OCI-LY7 (cell line): ENCODE measurements at regions not wholly inside any gene's neighbourhood (a gene's known extent, or its start where the extent isn't known, plus 50 kb on each side); places are given as distances from the start of the nearest gene placed in this dataset.

ENCODE experiments used
- BruUV-seq: library from RNA; stranded (reverse); fragments of 400-500 nt; replicated peaks from 2 replicates; lab custom pipeline; 2021; lab: Mats Ljungman, UMichigan
- CTCF ChIA-PET: fragments of 300-600 bp; sonication (Branson Sonifier 250); formaldehyde crosslinking; loops from one replicate; lab custom pipeline; 2022; ENCODE audit warnings: antibody characterized with exemption; ENCODE audit not compliant: unreplicated experiment; lab: Charles Lee
- POLR2A ChIA-PET: fragments of 300-600 bp; sonication (Branson Sonifier 250); formaldehyde crosslinking; loops from one replicate; lab custom pipeline; 2022; ENCODE audit warnings: antibody characterized with exemption; lab: Charles Lee
- DNase-seq: peaks from one replicate; pipeline ENCODE4 v3.0.0-alpha.2; 2015; ENCODE audit warnings: low spot score
- H2AFZ ChIP-seq: fragments of 200-600 bp; sonication (generic), shearing (Covaris generic); 2 replicates; pipeline ENCODE4 v1.6.1; 2014; ENCODE audit warnings: mild to moderate bottlenecking, antibody characterized with exemption, low read length, moderate library complexity
- H3K27ac ChIP-seq: fragments of 200-600 bp; sonication (generic); 2 replicates; pipeline ENCODE4 v1.5.1; 2014; ENCODE audit warnings: mixed run types, low read depth, mild to moderate bottlenecking, moderate library complexity, low read length, inconsistent platforms; ENCODE audit not compliant: poor library complexity, severe bottlenecking
- H3K36me3 ChIP-seq: fragments of 200-600 bp; sonication (generic); 2 replicates; pipeline ENCODE4 v1.6.1; 2014; ENCODE audit warnings: mild to moderate bottlenecking, antibody characterized with exemption, low read length, moderate library complexity, mixed read lengths; ENCODE audit not compliant: insufficient read depth
- H3K4me1 ChIP-seq: fragments of 200-600 bp; sonication (generic); 2 replicates; pipeline ENCODE4 v1.5.1; 2014; ENCODE audit warnings: mild to moderate bottlenecking, low read length; ENCODE audit not compliant: insufficient read depth, poor library complexity, severe bottlenecking
- H3K4me2 ChIP-seq: fragments of 200-600 bp; sonication (generic); 2 replicates; pipeline ENCODE4 v1.6.1; 2014; ENCODE audit warnings: mild to moderate bottlenecking, low read length
- H3K4me3 ChIP-seq: fragments of 200-600 bp; sonication (generic); 2 replicates; pipeline ENCODE4 v1.5.1; 2014; ENCODE audit warnings: mild to moderate bottlenecking, low read depth, low read length; ENCODE audit not compliant: poor library complexity, severe bottlenecking
- H3K79me2 ChIP-seq: fragments of 200-600 bp; sonication (generic); 2 replicates; pipeline ENCODE4 v1.6.1; 2016; ENCODE audit warnings: low read depth, mild to moderate bottlenecking, low read length, moderate library complexity, mixed read lengths; ENCODE audit not compliant: insufficient read depth
- H3K9me2 ChIP-seq: fragments of 200-600 bp; sonication (generic); 2 replicates; pipeline ENCODE4 v1.6.1; 2016; ENCODE audit warnings: mild to moderate bottlenecking, low read length, mixed read lengths; ENCODE audit not compliant: insufficient read depth
- H3K9me3 ChIP-seq: fragments of 200-600 bp; sonication (generic); 2 replicates; pipeline ENCODE4 v1.6.1; 2014; ENCODE audit warnings: mild to moderate bottlenecking, mixed run types, low read length, mixed read lengths
- H4K20me1 ChIP-seq: fragments of 200-600 bp; sonication (generic); 2 replicates; pipeline ENCODE4 v1.6.1; 2014; ENCODE audit warnings: mild to moderate bottlenecking, antibody characterized with exemption, low read length, moderate library complexity, mixed read lengths; ENCODE audit not compliant: insufficient read depth
- CTCF ChIP-seq: fragments of 200-600 bp; sonication (generic); conservative IDR thresholded peaks from 2 replicates; pipeline ENCODE4 v1.5.1; 2014; ENCODE audit warnings: mild to moderate bottlenecking, antibody characterized with exemption, low read length, moderate library complexity, mixed read lengths
- EZH2phosphoT487 ChIP-seq: fragments of 200-600 bp; sonication (generic); IDR thresholded peaks from 2 replicates; pipeline ENCODE4 v1.6.1; 2018; ENCODE audit warnings: low read depth, borderline replicate concordance, mild to moderate bottlenecking, mixed run types, antibody characterized with exemption, low read length, moderate library complexity, mixed read lengths
- intact Hi-C: fragments of 100-400 bp; cut with micrococcal nuclease; formaldehyde crosslinking; loops from one replicate; pipeline ENCODE4 v1.10.0; 2022; ENCODE audit not compliant: unreplicated experiment

- H3K79me2 ChIP-seq: no peaks in the 10 kb centered on the region
- ChIA-PET CTCF (no interaction called here), POLR2A (interaction anchor here (0.5 kb wide), 1 partner anchor 90 kb away, joined by 3 read pairs; no protein-coding TSS in a partner anchor)
- no peak overlapping the region for H2AFZ ChIP-seq
- TF ChIP-seq CTCF (no peak), EZH2phosphoT487 (no peak)
- H3K4me3 ChIP-seq: no peak overlapping the region
- intact Hi-C loops: no loop called here
- H3K4me1 ChIP-seq: no peaks in the 10 kb centered on the region
- no peak for DNase-seq
- H4K20me1 ChIP-seq: no peaks in the 10 kb centered on the region
- no peak overlapping the region for H3K4me2 ChIP-seq
- no peaks in the 10 kb centered on the region for H3K9me2 ChIP-seq
- H3K9me3 ChIP-seq: no peaks in the 10 kb centered on the region
- H3K27ac ChIP-seq: no peak overlapping the region
- no TSS peak for BruUV-seq
- no peaks in the 10 kb centered on the region for H3K36me3 ChIP-seq
These were observed 1312.2 kb upstream of the ACVR2A start for GRCh38 chr2:146532509-146533147.

- H3K4me2 ChIP-seq: no peak overlapping the region
- H3K9me2 ChIP-seq: no peaks in the 10 kb centered on the region
- no peaks in the 10 kb centered on the region for H3K4me1 ChIP-seq
- BruUV-seq: no TSS peak
- H4K20me1 ChIP-seq: no peaks in the 10 kb centered on the region
- H3K4me3 ChIP-seq: no peak overlapping the region
- no peak overlapping the region for H3K27ac ChIP-seq
- H3K36me3 ChIP-seq: no peaks in the 10 kb centered on the region
- H2AFZ ChIP-seq: no peak overlapping the region
- ChIA-PET POLR2A (no interaction called here), CTCF (no interaction called here)
- H3K79me2 ChIP-seq: no peaks in the 10 kb centered on the region
- intact Hi-C loops: no loop called here
- H3K9me3 ChIP-seq: no peaks in the 10 kb centered on the region
- TF ChIP-seq CTCF (no peak), EZH2phosphoT487 (no peak)
- no peak for DNase-seq
These were observed 1312.8 kb upstream of the ACVR2A start for GRCh38 chr2:146532009-146532408.

- H3K79me2 ChIP-seq: no peaks in the 10 kb centered on the region
- no peaks in the 10 kb centered on the region for H3K36me3 ChIP-seq
- no peaks in the 10 kb centered on the region for H3K9me2 ChIP-seq
- no peak overlapping the region for H2AFZ ChIP-seq
- H3K4me3 ChIP-seq: no peak overlapping the region
- TF ChIP-seq CTCF (no peak), EZH2phosphoT487 (no peak)
- intact Hi-C loops: no loop called here
- DNase-seq: no peak
- ChIA-PET POLR2A (no interaction called here), CTCF (no interaction called here)
- no peaks in the 10 kb centered on the region for H4K20me1 ChIP-seq
- no peak overlapping the region for H3K27ac ChIP-seq
- no peaks in the 10 kb centered on the region for H3K4me1 ChIP-seq
- no TSS peak for BruUV-seq
- no peak overlapping the region for H3K4me2 ChIP-seq
- no peaks in the 10 kb centered on the region for H3K9me3 ChIP-seq
These were observed 1313.9 kb upstream of the ACVR2A start for GRCh38 chr2:146530886-146531285.
